SK-N-SH (cell line): ENCODE measurements at regions not wholly inside any gene's neighbourhood (a gene's known extent, or its start where the extent isn't known, plus 50 kb on each side); places are given as distances from the start of the nearest gene placed in this dataset.

Experiments
- CTCF ChIA-PET: fragments of 300-600, 350-600 bp; formaldehyde crosslinking; extraction: SDS; loops from one replicate; lab custom pipeline; 2021; lab: Yijun Ruan, JAX
- POLR2A ChIA-PET: fragments of 350-600 bp; sonication (Branson Sonifier 250); formaldehyde crosslinking; extraction: SDS; loops from one replicate; lab custom pipeline; 2020; ENCODE audit warnings: antibody characterized with exemption, inconsistent platforms; lab: Yijun Ruan, JAX
- DNase-seq: peaks from one replicate; pipeline ENCODE4 v3.0.0; 2012
- H2AFZ ChIP-seq: fragments of 200-600 bp; sonication (generic); 2 replicates; pipeline ENCODE4 v1.8.1; 2016; ENCODE audit warnings: antibody characterized with exemption, mild to moderate bottlenecking, low read depth
- H3F3A ChIP-seq: fragments of 200-600 bp; sonication (generic); replicated peaks from 2 replicates; pipeline ENCODE3; 2016; ENCODE audit warnings: antibody characterized with exemption, mild to moderate bottlenecking; ENCODE audit not compliant: insufficient read depth
- H3K27ac ChIP-seq, 2 experiments: fragments of 200-500 bp in 1 of 2; fragments of 200-600 bp in 1 of 2; sonication (Bioruptor generic) in 1 of 2; sonication (generic), shearing (Covaris generic) in 1 of 2; 2 replicates each; pipeline versions ENCODE4 v1.5.1 to v1.6.1; 2014 to 2016; ENCODE audit warnings: low read depth in 2 of 2, inconsistent platforms in 1 of 2, low read length in 1 of 2, mild to moderate bottlenecking in 1 of 2, mixed read lengths in 1 of 2
- H3K27me3 ChIP-seq: fragments of 200-600 bp; sonication (generic), shearing (Covaris generic); 2 replicates; pipeline ENCODE4 v1.6.1; 2016; ENCODE audit warnings: mixed run types; ENCODE audit not compliant: insufficient read depth
- H3K36me3 ChIP-seq, 2 experiments: fragments of 200-500 bp in 1 of 2; fragments of 200-600 bp in 1 of 2; sonication (Bioruptor generic) in 1 of 2; sonication (generic) in 1 of 2; replicated peaks in 1 of 2; 2 replicates each; pipeline versions ENCODE3 to v1.5.1; 2014 to 2016; ENCODE audit warnings: low read length in 1 of 2, mild to moderate bottlenecking in 1 of 2; ENCODE audit not compliant: insufficient read depth in 2 of 2, control insufficient read depth in 1 of 2
- H3K4me1 ChIP-seq, 2 experiments: fragments of 200-500 bp in 1 of 2; fragments of 200-600 bp in 1 of 2; sonication (Bioruptor generic) in 1 of 2; sonication (generic), shearing (Covaris generic) in 1 of 2; 2 replicates each; pipeline versions ENCODE4 v1.5.1 to v1.6.1; 2014 to 2016; ENCODE audit warnings: low read depth in 1 of 2, low read length in 1 of 2, mixed run types in 1 of 2; ENCODE audit not compliant: insufficient read depth in 2 of 2, control insufficient read depth in 1 of 2
- H3K4me2 ChIP-seq: fragments of 200-600 bp; sonication (generic), shearing (Covaris generic); 2 replicates; pipeline ENCODE4 v1.6.1; 2017; ENCODE audit warnings: mixed run types
- H3K4me3 ChIP-seq, 2 experiments: fragments of 200-500 bp in 1 of 2; fragments of 200-600 bp in 1 of 2; sonication (Bioruptor generic) in 1 of 2; sonication (generic), shearing (Covaris generic) in 1 of 2; 2 replicates each; pipeline versions ENCODE4 v1.5.1 to v1.8.1; 2014 to 2016; ENCODE audit warnings: low read depth in 2 of 2, inconsistent platforms in 1 of 2, low read length in 1 of 2, mild to moderate bottlenecking in 1 of 2, mixed read lengths in 1 of 2, moderate library complexity in 1 of 2
- H3K79me2 ChIP-seq: fragments of 200-600 bp; sonication (generic); 2 replicates; pipeline ENCODE4 v1.8.1; 2017; ENCODE audit warnings: mild to moderate bottlenecking; ENCODE audit not compliant: insufficient read depth
- H3K9ac ChIP-seq: fragments of 200-600 bp; sonication (generic); 2 replicates; pipeline ENCODE4 v1.6.1; 2017; ENCODE audit warnings: mixed run types
- H3K9me2 ChIP-seq: fragments of 200-600 bp; sonication (generic); 2 replicates; pipeline ENCODE4 v1.6.1; 2017; ENCODE audit warnings: mixed run types
- H3K9me3 ChIP-seq: fragments of 200-600 bp; sonication (generic); 2 replicates; pipeline ENCODE4 v1.6.1; 2017; ENCODE audit warnings: mixed run types, mild to moderate bottlenecking, moderate library complexity
- H4K20me1 ChIP-seq: fragments of 200-600 bp; sonication (generic); 2 replicates; pipeline ENCODE4 v1.6.1; 2017; ENCODE audit warnings: mild to moderate bottlenecking, mixed run types; ENCODE audit not compliant: insufficient read depth
- CHD2 ChIP-seq: fragments of 150-350 bp; IDR thresholded peaks from 2 replicates; pipeline ENCODE4 v1.6.1; 2018; ENCODE audit warnings: low read length; ENCODE audit not compliant: partially characterized antibody
- GATA2 ChIP-seq: sonication (generic); formaldehyde crosslinking; IDR thresholded peaks from 2 replicates; pipeline ENCODE4 v1.5.0; 2020; ENCODE audit warnings: mild to moderate bottlenecking, missing genetic modification reagents
- JUND ChIP-seq: IDR thresholded peaks from 2 replicates; pipeline ENCODE4 v1.4.0; 2012
- MAX ChIP-seq: IDR thresholded peaks from 2 replicates; pipeline ENCODE4 v1.4.0; 2012; ENCODE audit warnings: low read depth
- NRF1 ChIP-seq: IDR thresholded peaks from 2 replicates; pipeline ENCODE4 v1.6.1; 2012; ENCODE audit warnings: low read depth, mild to moderate bottlenecking, low read length
- POLR2AphosphoS5 ChIP-seq: IDR thresholded peaks from 2 replicates; pipeline ENCODE4 v1.6.1; 2012; ENCODE audit warnings: low read depth, low read length
- RCOR1 ChIP-seq: fragments of 150-350 bp; IDR thresholded peaks from 2 replicates; pipeline ENCODE4 v1.6.1; 2017; ENCODE audit warnings: antibody characterized with exemption, low read length
- SIN3A ChIP-seq: IDR thresholded peaks from 2 replicates; pipeline ENCODE4 v1.6.1; 2012; ENCODE audit warnings: low read depth, mild to moderate bottlenecking, low read length, moderate library complexity, borderline replicate concordance
- TAF1 ChIP-seq: IDR thresholded peaks from 2 replicates; pipeline ENCODE4 v1.6.1; 2012; ENCODE audit warnings: low read depth, mild to moderate bottlenecking, low read length, moderate library complexity, borderline replicate concordance
- TCF12 ChIP-seq: IDR thresholded peaks from 2 replicates; pipeline ENCODE4 v1.4.0; 2012
- YY1 ChIP-seq: IDR thresholded peaks from 2 replicates; pipeline ENCODE4 v1.4.0; 2012; ENCODE audit warnings: low read depth, mild to moderate bottlenecking
- WGBS: methylation state at CpG from one replicate; pipeline ENCODE4 v1.1.6; 2017; ENCODE audit warnings: low lambda C conversion rate; 5-methylcytosine and 5-hydroxymethylcytosine counted together
- TF ChIP-seq, protein P1 (sequence below): IDR thresholded peaks from 2 replicates; pipeline ENCODE4 v1.6.1; 2012; ENCODE audit warnings: mild to moderate bottlenecking, low read depth, low read length, moderate library complexity
- TF ChIP-seq, protein P2 (sequence below): IDR thresholded peaks from 2 replicates; pipeline ENCODE4 v1.4.0; 2012; ENCODE audit warnings: low read depth, borderline replicate concordance
- TF ChIP-seq, protein P3 (sequence below): IDR thresholded peaks from 2 replicates; pipeline ENCODE4 v1.4.0; 2012; ENCODE audit warnings: low read depth, borderline replicate concordance
- TF ChIP-seq, protein P4 (sequence below): fragments of 150-350 bp; IDR thresholded peaks from 2 replicates; pipeline ENCODE4 v1.6.1; 2016; ENCODE audit warnings: mild to moderate bottlenecking, low read depth, low read length

GRCh38 chr21:27103768-27104167 is 136.9 kb upstream of the ADAMTS5 start (continued):
- TF ChIP-seq, protein P1, sequence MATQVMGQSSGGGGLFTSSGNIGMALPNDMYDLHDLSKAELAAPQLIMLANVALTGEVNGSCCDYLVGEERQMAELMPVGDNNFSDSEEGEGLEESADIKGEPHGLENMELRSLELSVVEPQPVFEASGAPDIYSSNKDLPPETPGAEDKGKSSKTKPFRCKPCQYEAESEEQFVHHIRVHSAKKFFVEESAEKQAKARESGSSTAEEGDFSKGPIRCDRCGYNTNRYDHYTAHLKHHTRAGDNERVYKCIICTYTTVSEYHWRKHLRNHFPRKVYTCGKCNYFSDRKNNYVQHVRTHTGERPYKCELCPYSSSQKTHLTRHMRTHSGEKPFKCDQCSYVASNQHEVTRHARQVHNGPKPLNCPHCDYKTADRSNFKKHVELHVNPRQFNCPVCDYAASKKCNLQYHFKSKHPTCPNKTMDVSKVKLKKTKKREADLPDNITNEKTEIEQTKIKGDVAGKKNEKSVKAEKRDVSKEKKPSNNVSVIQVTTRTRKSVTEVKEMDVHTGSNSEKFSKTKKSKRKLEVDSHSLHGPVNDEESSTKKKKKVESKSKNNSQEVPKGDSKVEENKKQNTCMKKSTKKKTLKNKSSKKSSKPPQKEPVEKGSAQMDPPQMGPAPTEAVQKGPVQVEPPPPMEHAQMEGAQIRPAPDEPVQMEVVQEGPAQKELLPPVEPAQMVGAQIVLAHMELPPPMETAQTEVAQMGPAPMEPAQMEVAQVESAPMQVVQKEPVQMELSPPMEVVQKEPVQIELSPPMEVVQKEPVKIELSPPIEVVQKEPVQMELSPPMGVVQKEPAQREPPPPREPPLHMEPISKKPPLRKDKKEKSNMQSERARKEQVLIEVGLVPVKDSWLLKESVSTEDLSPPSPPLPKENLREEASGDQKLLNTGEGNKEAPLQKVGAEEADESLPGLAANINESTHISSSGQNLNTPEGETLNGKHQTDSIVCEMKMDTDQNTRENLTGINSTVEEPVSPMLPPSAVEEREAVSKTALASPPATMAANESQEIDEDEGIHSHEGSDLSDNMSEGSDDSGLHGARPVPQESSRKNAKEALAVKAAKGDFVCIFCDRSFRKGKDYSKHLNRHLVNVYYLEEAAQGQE = no peak
- TF ChIP-seq SIN3A (no peak), RCOR1 (no peak), GATA2 (CRISPR knock-in tag) (no peak)

DNA sequence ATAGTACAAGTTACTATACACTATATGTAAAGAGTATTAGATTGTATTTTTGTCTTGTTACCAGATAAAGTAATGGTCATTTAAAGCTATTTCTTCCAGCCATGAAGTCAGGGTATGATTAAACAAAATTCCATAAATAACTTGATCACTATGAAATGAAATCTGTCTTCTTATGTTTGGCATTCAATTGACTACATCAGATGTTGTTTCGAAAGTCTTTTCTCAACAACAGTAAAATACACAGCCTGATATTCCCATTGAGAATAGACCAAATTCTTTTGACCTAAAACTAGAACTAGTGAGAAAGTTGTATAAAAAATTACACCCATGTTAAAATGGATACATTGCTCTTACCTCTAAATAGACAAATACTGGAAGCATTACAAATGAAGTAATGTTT is 134.6 kb upstream of the ADAMTS5 start:
- Histone ChIP-seq H3K4me1 (no peaks in the 10 kb centered on the region; a peak in 1 of 4 replicates), H2AFZ (no peak overlapping the region), H3K79me2 (no peaks in the 10 kb centered on the region), H3K9ac (no peak overlapping the region), H3K9me3 (no peaks in the 10 kb centered on the region), H3K4me2 (no peak overlapping the region), H3K27me3 (no peaks in the 10 kb centered on the region)
- 76% methylated on average over 1 of the region's 1 CpG for WGBS
- TF ChIP-seq POLR2AphosphoS5 (no peak), NRF1 (no peak), TCF12 (no peak), SIN3A (no peak), MAX (no peak), TAF1 (no peak), JUND (no peak), YY1 (no peak), CHD2 (no peak)
- TF ChIP-seq, protein P2, sequence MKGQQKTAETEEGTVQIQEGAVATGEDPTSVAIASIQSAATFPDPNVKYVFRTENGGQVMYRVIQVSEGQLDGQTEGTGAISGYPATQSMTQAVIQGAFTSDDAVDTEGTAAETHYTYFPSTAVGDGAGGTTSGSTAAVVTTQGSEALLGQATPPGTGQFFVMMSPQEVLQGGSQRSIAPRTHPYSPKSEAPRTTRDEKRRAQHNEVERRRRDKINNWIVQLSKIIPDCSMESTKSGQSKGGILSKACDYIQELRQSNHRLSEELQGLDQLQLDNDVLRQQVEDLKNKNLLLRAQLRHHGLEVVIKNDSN = no peak
- TF ChIP-seq, protein P3, sequence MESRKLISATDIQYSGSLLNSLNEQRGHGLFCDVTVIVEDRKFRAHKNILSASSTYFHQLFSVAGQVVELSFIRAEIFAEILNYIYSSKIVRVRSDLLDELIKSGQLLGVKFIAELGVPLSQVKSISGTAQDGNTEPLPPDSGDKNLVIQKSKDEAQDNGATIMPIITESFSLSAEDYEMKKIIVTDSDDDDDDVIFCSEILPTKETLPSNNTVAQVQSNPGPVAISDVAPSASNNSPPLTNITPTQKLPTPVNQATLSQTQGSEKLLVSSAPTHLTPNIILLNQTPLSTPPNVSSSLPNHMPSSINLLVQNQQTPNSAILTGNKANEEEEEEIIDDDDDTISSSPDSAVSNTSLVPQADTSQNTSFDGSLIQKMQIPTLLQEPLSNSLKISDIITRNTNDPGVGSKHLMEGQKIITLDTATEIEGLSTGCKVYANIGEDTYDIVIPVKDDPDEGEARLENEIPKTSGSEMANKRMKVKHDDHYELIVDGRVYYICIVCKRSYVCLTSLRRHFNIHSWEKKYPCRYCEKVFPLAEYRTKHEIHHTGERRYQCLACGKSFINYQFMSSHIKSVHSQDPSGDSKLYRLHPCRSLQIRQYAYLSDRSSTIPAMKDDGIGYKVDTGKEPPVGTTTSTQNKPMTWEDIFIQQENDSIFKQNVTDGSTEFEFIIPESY = no peak
- TF ChIP-seq, protein P4, sequence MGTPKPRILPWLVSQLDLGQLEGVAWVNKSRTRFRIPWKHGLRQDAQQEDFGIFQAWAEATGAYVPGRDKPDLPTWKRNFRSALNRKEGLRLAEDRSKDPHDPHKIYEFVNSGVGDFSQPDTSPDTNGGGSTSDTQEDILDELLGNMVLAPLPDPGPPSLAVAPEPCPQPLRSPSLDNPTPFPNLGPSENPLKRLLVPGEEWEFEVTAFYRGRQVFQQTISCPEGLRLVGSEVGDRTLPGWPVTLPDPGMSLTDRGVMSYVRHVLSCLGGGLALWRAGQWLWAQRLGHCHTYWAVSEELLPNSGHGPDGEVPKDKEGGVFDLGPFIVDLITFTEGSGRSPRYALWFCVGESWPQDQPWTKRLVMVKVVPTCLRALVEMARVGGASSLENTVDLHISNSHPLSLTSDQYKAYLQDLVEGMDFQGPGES = no peak
- TF ChIP-seq, all 33 proteins: peak for 0
- no peaks in the 10 kb centered on the region for H4K20me1 ChIP-seq
- no peaks in the 10 kb centered on the region for H3F3A ChIP-seq
- H3K27ac ChIP-seq = no peak overlapping the region
- H3K36me3 ChIP-seq = no peaks in the 10 kb centered on the region
- POLR2A ChIA-PET = no interaction called here
- no peaks in the 10 kb centered on the region for H3K9me2 ChIP-seq
- no peak overlapping the region for H3K4me3 ChIP-seq
- DNase-seq = no peak
- CTCF ChIA-PET = interaction anchor here (1.0 kb wide), 1 partner anchor 9 kb away, joined by 3 read pairs; no protein-coding TSS in a partner anchor
